GM18951 (cell line): ENCODE measurements at regions not wholly inside any gene's neighbourhood (a gene's known extent, or its start where the extent isn't known, plus 50 kb on each side); places are given as distances from the start of the nearest gene placed in this dataset.
"Not testable (repeated sequence)": the region's sequence is repeated elsewhere in the genome, so short reads cannot be mapped to it uniquely, and the experiment has no call there.

Source experiments
- POLR2A ChIP-seq: IDR thresholded peaks from 4 replicates; pipeline ENCODE4 v1.6.1; 2011; ENCODE audit warnings: mild to moderate bottlenecking; ENCODE audit not compliant: insufficient read length, insufficient read depth; ENCODE audit errors: extremely low read depth
- in situ Hi-C: fragments of 300-500 bp; cut with MboI; formaldehyde crosslinking; loops from one replicate; pipeline ENCODE4 v1.12.0; 2022; ENCODE audit warnings: low sequenced_read_pairs, mixed read lengths, inconsistent platforms; ENCODE audit not compliant: unreplicated experiment

DNA sequence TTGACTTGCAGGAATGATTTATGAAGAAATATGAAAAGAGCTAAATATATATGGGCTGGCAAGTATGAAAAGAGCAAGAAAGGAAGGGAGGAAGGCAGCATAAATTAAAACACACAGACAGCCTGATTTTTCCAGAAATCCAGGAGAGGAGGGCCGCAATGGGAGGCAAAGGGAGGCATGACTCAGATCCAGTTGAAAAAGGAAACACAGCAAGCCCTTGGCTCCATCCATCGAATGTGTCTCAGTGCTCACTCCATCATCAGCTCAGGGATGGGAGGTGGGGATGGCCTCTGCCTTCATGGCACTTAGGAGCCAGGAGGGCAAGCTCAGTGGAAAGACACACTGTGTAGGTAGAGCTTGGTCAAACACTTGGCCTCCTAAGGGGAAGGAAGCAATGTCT lies 75.7 kb upstream of the PDZD8 start:
- in situ Hi-C loops = loop anchor here (25.0 kb wide), 1 partner anchor 239 kb away; no protein-coding TSS in a partner anchor
- no peak for TF ChIP-seq POLR2A

DNA sequence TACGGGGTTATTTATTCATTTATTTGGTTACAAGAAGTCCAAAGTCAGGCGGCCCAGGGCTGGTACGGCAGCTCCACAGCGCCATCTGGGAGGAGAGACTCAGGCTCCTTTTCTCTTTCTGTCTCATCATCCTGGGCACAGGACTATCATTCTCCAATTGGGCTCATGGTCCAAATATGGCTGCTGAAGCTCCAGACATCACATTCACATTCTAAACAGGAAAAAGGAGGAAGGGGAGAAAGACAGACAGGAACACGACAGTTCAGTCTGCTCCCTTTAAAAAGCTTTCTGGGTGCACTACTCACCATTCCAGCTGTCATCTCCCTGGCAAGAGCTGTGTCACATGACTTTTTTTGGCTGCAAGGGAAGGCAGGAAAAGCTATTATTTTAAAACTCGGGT lies 74.4 kb upstream of the PDZD8 start:
- in situ Hi-C loops = loop anchor here (25.0 kb wide), 1 partner anchor 237 kb away; no protein-coding TSS in a partner anchor
- TF ChIP-seq POLR2A = no peak

DNA sequence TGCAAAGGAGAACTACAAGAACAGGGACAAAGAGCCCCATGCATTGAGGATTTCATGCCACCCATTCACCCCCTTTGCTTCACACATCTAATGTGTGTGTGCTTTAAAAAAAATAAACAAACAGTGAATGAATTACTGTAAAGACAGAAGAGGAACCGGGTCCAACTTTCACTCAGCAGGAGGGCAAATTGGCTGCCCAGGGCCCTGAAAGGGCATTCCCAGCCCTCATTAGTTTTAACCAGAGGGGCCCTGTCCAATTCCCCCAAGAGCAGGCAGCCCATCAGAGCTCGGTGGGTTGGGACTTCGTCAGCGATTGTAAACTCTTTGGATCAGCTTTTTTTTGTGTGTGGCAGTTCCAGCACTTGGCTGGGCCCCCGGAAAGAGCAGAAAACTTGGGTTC lies 73.6 kb upstream of the PDZD8 start:
- no peak for TF ChIP-seq POLR2A
- in situ Hi-C loops = no loop called here

DNA sequence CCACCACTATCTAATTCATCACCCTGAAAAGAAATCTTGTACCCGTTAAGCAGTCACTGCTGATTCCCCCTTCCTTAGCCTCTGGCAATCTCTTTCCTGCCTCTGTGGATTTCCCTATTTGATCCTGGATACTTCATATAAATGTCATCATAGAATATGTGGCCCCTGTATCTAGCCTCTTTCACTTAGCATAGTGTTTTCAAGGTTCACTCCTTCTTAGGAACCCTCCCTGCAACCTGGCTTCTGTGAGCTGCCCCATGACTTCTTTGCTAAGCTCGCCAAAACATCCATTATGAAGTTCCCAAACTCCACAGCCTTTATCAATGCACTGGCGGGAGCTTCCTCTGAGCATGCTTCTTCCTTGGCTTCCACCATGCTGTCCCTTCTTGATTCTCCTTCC lies 70.8 kb upstream of the PDZD8 start:
- in situ Hi-C loops = no loop called here
- TF ChIP-seq POLR2A = no peak

DNA sequence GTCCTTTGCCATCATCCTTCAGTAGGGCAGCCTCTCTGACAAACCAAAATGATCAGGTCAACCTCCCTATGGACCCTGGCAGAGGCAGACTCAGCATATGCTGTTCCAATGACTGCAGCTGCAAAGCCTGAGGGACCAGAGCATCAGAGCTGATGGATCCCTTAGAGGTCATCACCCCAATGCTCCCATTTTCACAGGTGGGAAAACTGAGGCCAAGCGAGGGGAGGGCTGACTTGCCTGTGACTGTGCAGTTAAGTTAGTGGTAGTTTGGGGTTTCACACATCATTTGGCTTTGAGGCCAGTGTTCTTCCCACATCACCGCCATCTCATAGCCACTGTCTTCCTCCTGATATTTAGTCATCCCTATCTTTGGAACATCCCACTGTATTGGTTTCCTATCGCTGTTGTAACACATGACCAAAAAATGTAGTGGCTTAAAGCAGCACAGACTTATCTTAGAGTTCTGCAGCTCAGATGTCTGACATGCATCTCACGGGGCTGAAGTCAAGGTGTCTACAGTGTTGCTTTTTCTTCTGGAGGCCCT lies 69.3 kb upstream of the PDZD8 start:
- no peak for TF ChIP-seq POLR2A
- in situ Hi-C loops = no loop called here

DNA sequence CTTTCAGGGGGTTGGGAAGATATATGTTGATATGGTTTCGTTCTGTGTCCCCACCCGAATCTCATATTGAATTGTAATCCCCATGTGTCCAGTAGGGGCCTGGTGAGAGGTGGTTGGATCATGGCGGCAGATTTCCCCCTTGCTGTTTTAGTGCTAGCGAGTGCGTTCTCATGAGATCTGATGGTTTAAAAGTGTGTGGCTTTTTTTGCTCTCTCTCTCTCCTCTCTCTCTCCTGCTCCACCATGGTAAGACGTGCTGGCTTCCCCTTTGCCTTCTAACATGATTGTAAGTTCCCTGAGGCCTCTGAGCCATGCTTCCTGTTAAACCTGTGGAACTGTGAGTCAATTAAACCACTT lies 68.4 kb upstream of the PDZD8 start:
- in situ Hi-C loops = no loop called here
- no peak for TF ChIP-seq POLR2A

DNA sequence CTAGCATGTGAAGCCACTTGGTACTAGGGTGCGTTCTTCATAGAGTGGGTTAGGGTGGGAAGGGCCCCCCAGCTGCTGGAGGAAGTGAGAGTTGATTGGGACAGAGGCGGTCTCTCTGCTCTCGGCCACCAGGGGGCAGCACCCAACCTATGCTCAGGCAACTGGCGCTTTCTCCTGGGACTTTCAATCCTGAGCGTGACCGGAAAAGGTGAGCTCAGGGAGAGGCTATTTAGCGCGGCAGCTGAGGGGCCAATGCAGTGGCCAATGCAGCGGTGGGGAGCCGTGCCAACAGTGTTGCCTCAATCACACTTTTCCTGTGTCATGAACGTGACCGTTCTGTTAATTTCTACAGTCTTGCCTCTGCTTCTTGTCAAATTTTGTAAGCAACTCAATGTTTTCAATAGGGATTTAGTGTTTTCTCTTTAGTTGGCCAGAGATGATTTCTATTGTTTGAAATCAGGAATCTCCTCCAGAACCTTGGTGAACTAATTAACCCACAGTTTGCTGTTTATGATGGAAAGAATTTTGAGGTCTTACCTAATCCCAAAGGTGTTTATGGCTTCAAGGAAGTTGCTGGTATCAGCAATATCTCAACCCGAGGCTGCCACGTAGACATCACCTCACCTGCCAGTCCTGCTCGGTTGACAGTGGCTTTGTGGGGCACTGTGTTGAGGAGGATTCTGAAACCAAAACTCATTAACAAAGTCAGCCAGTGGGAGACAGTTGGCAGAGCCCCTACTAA lies 67.9 kb upstream of the PDZD8 start:
- no peak for TF ChIP-seq POLR2A
- in situ Hi-C loops = no loop called here

DNA sequence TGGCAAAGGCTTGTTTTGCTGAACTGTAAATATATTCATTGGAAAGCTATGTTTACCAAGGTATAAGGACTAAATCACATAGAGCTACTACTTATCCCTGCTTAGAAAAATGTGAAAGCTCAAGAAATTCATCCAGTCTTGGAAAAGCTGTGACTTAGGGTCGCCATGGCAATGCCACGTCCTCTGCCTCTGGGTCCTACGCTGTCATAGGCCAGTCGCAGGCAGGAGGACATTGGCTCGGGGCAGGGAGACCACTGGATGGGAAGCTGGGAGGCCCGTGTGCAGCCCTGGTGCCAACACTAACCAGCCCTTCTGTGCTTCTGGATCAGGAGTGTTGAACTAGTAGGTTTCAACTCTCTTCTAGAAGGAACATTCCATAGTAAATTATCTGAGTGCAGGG lies 67.3 kb upstream of the PDZD8 start:
- in situ Hi-C loops = no loop called here
- no peak for TF ChIP-seq POLR2A

DNA sequence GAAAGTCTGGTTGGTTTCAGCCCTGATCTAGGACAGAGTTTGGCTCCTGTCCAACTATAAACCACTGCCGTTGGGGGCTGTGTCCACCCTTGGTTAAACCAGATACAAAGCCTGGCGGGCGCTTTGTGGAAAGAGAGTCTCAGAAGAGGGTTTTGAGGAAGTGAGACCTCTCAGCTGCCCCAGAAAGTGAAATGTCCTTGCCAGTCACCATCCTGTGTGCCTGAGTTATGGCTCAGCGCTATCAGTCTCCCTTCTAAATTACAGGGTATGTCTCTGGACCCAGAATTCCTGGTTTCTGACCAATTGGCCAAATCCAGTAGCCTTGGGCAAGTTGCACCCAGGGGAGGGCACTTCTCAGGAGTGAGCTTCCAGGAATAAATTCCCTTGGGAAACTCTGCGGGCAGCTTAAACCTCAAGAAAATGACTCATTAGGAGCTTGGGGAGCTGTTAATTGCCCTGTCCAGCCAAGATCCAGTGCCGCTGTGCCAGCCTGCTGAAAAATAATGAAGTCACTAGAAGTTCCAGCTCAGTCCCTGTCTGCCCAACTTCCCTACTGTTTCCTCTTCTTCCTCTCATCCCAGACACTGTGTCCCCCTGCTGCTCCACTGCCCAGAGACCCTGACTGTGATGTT lies 66.7 kb upstream of the PDZD8 start:
- TF ChIP-seq POLR2A = no peak
- in situ Hi-C loops = no loop called here

DNA sequence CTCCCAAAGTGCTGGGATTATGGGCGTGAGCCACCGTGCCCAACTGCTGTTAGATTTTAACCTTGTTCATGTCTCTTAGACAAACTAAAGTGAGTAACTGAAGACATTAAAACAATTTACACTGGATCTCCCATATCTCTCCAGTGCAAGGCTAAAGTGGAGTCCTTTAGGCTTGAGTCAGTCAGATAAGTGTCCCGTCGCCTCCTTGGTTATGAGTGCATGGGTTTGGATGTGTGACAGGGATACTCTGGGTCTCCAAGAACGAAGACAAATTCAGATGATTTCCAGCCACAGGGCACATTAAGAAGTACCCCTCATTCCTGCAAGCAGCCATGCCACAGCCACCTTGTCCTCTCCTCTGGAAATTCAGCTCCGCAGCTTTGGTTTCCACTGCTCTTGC lies 66.1 kb upstream of the PDZD8 start:
- in situ Hi-C loops = no loop called here
- no peak for TF ChIP-seq POLR2A

DNA sequence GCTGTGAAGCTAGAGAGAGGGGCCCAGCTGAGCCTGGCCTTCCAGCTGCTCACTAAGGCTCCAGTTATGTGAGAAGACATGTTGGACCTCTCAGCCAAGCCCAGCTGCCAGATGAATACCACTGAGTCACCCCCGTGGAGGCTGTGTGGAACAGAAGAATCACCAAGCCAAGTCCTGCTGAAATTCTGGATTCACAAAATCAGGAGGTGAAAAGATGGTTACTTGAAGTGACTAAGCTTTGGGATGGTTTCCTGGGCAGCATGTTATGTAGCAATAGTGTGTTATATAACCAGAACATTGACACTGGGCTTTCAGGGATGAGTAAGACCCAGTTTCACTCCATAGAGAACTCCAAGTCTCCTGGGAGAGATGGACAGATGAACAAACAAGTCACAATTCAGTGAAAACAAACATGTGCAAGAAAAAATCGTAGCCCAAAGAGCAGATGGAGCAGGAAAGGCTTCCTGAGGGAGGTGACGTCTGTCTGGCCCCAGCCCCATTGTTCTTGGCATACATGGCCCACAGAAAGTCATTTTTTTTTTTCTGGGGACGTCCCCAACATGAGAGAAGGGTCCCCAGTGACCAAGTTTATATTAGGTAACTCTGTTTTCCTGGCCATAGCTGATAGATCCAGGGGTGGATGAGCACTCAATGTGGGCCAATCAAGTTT lies 64.1 kb upstream of the PDZD8 start:
- in situ Hi-C loops = no loop called here
- no peak for TF ChIP-seq POLR2A

DNA sequence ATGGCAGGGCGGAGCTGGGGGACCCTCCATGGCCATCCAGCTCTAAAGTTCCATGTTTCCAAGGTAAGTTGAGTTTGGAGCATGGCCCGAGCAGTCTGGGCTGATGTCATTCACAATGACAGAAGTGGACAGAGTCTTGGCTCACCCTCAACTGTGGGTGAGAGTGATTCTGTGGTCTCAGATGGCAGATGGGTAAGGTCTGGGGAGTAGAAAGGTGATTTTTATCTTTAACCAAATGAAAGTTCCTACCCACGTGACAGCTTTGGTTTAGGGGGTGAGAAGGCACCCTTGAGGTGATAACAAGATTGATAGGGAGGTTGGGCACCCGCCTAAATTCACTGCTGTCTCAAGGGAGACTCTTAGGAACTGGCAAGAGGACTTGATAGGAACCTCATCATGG lies 57.6 kb upstream of the PDZD8 start:
- TF ChIP-seq POLR2A = no peak
- in situ Hi-C loops = no loop called here

DNA sequence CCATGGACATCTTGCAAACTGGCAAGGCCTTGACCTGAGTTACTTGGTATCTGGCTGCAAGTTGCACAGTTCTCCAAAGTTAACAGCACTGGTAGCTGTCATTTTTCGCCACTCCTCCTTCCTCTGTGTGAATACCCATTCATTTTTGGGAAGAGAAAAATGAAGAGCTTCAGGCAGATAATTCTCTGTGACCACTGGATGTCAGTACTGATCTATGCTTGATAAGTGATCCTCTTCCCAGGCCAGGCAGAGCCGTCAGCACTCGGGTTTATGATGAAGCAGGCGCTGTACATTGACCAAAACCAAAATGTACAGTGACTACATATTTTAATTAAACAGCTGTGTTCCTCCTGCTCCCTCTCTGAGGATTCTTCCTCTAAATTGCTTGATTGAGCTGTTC lies 55.9 kb upstream of the PDZD8 start:
- in situ Hi-C loops = no loop called here
- TF ChIP-seq POLR2A = no peak

DNA sequence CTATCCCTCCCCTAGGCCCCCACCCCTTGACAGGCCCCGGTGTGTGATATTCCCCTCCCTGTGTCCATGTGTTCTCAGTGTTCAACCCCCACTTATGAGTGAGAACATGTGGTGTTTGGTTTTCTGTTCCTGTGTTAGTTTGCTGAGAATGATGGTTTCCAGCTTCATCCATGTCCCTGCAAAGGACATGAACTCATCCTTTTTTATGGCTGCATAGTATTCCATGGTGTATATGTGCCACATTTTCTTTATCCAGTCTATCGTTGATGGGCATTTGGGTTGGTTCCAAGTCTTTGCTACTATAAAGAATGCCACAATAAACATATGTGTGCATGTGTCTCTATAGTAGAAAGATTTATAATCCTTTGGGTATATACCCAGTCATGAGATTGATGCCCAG lies 55.3 kb upstream of the PDZD8 start:
- in situ Hi-C loops = not testable (repeated sequence)

DNA sequence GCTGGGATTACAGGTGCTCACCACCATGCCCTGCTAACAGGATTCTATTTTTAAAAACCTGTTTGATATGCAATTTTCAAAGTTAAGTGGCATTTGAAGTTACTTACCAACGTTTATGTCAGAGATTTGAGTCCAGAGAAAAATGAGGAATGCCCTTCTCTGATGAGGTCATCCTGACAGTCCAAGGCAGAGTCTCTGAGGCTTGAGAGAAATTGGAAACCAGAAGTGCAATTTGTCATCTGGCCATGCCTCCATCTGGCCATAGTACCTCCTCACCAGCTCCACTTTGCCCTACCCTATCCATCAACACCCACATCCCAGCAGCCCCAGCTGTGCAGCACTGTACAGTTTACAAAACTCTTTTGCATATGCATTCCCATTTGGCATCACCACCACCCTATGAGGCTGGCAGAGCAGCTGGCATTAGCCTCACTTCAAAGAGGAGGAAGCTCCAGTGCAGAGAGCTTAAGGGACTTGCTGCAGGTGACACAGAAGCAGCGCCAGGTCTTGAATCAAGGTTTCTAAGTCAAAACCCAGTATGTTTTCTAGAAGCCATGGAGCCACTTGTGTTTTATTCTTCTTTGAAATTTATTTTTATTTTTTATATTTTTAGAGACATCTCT lies 54.5 kb upstream of the PDZD8 start:
- in situ Hi-C loops = no loop called here
- no peak for TF ChIP-seq POLR2A
